PC-3 (cell line): ENCODE measurements at regions not wholly inside any gene's neighbourhood (a gene's known extent, or its start where the extent isn't known, plus 50 kb on each side); places are given as distances from the start of the nearest gene placed in this dataset.

Experiments
- ATAC-seq: fragments of 200-7000 bp; cut with Tn5 transposase; 2 replicates; pipeline ENCODE4 v1.9.1; 2020; ENCODE audit warnings: mild to moderate bottlenecking, moderate library complexity
- BruUV-seq: library from RNA; stranded (reverse); fragments of 400-500 nt; replicated peaks from 2 replicates; lab custom pipeline; 2021; lab: Mats Ljungman, UMichigan
- CTCF ChIA-PET: fragments of 300-600 bp; sonication (Branson Sonifier 250); formaldehyde crosslinking; loops from one replicate; lab custom pipeline; 2022; ENCODE audit warnings: antibody characterized with exemption; lab: Charles Lee
- POLR2A ChIA-PET: fragments of 300-600 bp; sonication (Branson Sonifier 250); formaldehyde crosslinking; loops from one replicate; lab custom pipeline; 2022; ENCODE audit warnings: antibody characterized with exemption; ENCODE audit not compliant: unreplicated experiment; lab: Charles Lee
- DNase-seq: peaks from one replicate; pipeline ENCODE4 v3.0.0-alpha.2; 2015
- H2AFZ ChIP-seq: fragments of 300-600 bp; sonication (generic); 2 replicates; pipeline ENCODE4 v1.6.0; 2016; ENCODE audit warnings: antibody characterized with exemption, low read length
- H3F3A ChIP-seq: fragments of 300-600 bp; sonication (generic); one replicate; pipeline ENCODE4 v1.6.0; 2017; ENCODE audit warnings: antibody characterized with exemption, low read length, control low read depth, mild to moderate bottlenecking; ENCODE audit not compliant: unreplicated experiment
- H3K27ac ChIP-seq: fragments of 300-600 bp; sonication (generic); 2 replicates; pipeline ENCODE4 v1.5.1; 2016; ENCODE audit warnings: mild to moderate bottlenecking, low read length
- H3K27me3 ChIP-seq: fragments of 300-600 bp; sonication (generic); 2 replicates; pipeline ENCODE4 v1.6.1; 2016; ENCODE audit warnings: low read length, mixed read lengths
- H3K36me3 ChIP-seq: fragments of 300-600 bp; sonication (generic); 2 replicates; pipeline ENCODE4 v1.6.1; 2016; ENCODE audit warnings: low read depth, mixed run types, low read length, mixed read lengths
- H3K4me1 ChIP-seq: fragments of 300-600 bp; sonication (generic); 2 replicates; pipeline ENCODE4 v1.5.1; 2016; ENCODE audit warnings: low read length; ENCODE audit not compliant: insufficient read depth
- H3K4me2 ChIP-seq: fragments of 300-600 bp; sonication (generic); 2 replicates; pipeline ENCODE4 v1.6.0; 2016; ENCODE audit warnings: low read length
- H3K4me3 ChIP-seq: fragments of 300-600 bp; sonication (generic); 2 replicates; pipeline ENCODE4 v1.5.1; 2016; ENCODE audit warnings: mild to moderate bottlenecking, low read length, mixed read lengths
- H3K79me2 ChIP-seq: fragments of 300-600 bp; sonication (generic); 2 replicates; pipeline ENCODE4 v1.6.1; 2017; ENCODE audit warnings: low read length, mixed read lengths
- H3K9ac ChIP-seq: fragments of 300-600 bp; sonication (generic); 2 replicates; pipeline ENCODE4 v1.6.0; 2016; ENCODE audit warnings: mild to moderate bottlenecking, low read length
- H3K9me2 ChIP-seq: fragments of 300-600 bp; sonication (generic); replicated peaks from 2 replicates; pipeline ENCODE4 v1.6.1; 2016; ENCODE audit warnings: mixed run types, low read length, mixed read lengths
- H3K9me3 ChIP-seq: fragments of 300-600 bp; sonication (generic); 2 replicates; pipeline ENCODE4 v1.6.1; 2016; ENCODE audit warnings: low read length, mixed read lengths
- H4K20me1 ChIP-seq: fragments of 300-600 bp; sonication (generic); 2 replicates; pipeline ENCODE4 v1.6.1; 2016; ENCODE audit warnings: low read length, mixed read lengths
- CTCF ChIP-seq: fragments of 300-600 bp; sonication (generic); conservative IDR thresholded peaks from 2 replicates; pipeline ENCODE4 v1.5.1; 2017; ENCODE audit warnings: antibody characterized with exemption, low read depth, mild to moderate bottlenecking, low read length
- EZH2 ChIP-seq: fragments of 300-600 bp; sonication (generic); IDR thresholded peaks from one replicate; pipeline ENCODE4 v1.6.1; 2017; ENCODE audit warnings: antibody characterized with exemption, mild to moderate bottlenecking, low read length; ENCODE audit not compliant: unreplicated experiment
- EZH2phosphoT487 ChIP-seq: fragments of 300-600 bp; sonication (generic); IDR thresholded peaks from 2 replicates; pipeline ENCODE4 v1.6.1; 2018; ENCODE audit warnings: mild to moderate bottlenecking, antibody characterized with exemption, low read length, borderline replicate concordance
- intact Hi-C: fragments of 100-400 bp; cut with micrococcal nuclease; formaldehyde crosslinking; loops from 2 replicates; pipeline ENCODE4 v1.9.0; 2023

- ATAC-seq (no peak), DNase-seq (no peak)
- no peaks in the 10 kb centered on the region for H3K9me2 ChIP-seq
- no peak for TF ChIP-seq CTCF
- no peak for TF ChIP-seq EZH2phosphoT487
- TF ChIP-seq EZH2: no peak
- H3K4me3 ChIP-seq: no peak overlapping the region
- ChIA-PET POLR2A (no interaction called here), CTCF (no interaction called here)
- no peak overlapping the region for H3K4me2 ChIP-seq
- intact Hi-C loops: no loop called here
- H3K4me1 ChIP-seq: no peaks in the 10 kb centered on the region
- no peaks in the 10 kb centered on the region for H3K9me3 ChIP-seq
- no peak overlapping the region for H2AFZ ChIP-seq
- H3K79me2 ChIP-seq: no peaks in the 10 kb centered on the region
- no peak overlapping the region for H3K9ac ChIP-seq
- H4K20me1 ChIP-seq: no peaks in the 10 kb centered on the region
- no peaks in the 10 kb centered on the region for H3F3A ChIP-seq
- H3K27me3 ChIP-seq: no peaks in the 10 kb centered on the region
- H3K36me3 ChIP-seq: no peaks in the 10 kb centered on the region
- H3K27ac ChIP-seq: no peak overlapping the region
- BruUV-seq: no TSS peak
These were observed 462.0 kb downstream of the HTR1A start for GRCh38 chr5:63500242-63500641.

DNA sequence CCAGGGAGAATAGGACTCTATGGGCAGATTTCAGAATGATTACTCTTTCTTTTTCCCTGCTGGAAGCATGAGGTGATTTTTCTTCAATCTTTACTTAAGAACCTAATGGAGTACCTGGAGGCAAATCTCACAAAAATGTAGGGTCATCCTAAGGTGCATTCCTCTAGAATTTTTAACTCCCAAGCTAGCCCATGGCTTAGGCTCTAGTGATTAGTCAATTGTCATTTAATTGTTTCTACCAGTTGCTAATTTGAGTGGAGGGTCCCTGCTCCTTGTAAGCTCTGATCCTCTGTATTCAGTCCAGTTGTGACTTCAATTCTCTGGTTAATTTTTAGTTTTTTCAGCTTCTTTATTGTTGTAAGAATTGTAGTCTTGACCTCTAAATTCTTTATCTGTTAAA lies 467.0 kb downstream of the HTR1A start:
- DNase-seq (no peak), ATAC-seq (no peak)
- Histone ChIP-seq H3K4me1 (no peaks in the 10 kb centered on the region), H3K27ac (no peak overlapping the region), H3K9me2 (no peaks in the 10 kb centered on the region), H3F3A (no peaks in the 10 kb centered on the region), H2AFZ (no peak overlapping the region), H3K9me3 (no peaks in the 10 kb centered on the region), H4K20me1 (no peaks in the 10 kb centered on the region), H3K36me3 (no peaks in the 10 kb centered on the region), H3K79me2 (no peaks in the 10 kb centered on the region), H3K4me2 (no peak overlapping the region), H3K9ac (no peak overlapping the region), H3K27me3 (no peaks in the 10 kb centered on the region), H3K4me3 (no peak overlapping the region)
- intact Hi-C loops: no loop called here
- no TSS peak for BruUV-seq
- TF ChIP-seq EZH2 (no peak), EZH2phosphoT487 (no peak), CTCF (no peak)
- ChIA-PET CTCF (no interaction called here), POLR2A (no interaction called here)

DNA sequence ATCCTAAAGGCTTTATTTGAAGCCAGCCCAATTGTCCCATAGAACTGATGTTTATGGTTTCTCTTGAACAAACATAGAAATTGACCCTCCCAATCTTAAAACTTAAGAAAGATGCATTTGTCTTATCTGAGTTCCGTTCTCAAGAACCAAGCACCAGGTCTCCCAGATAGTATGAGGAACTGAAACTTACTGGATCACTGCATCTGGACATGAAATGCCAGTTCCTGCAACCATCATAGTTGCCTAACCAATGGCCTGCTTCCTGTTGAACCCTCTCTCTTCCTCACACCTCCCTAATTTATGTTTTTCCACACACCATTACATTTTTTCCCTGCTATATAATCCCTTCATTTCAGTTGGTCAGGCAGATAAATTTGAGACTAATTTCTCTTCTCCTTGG lies 478.9 kb downstream of the HTR1A start:
- Histone ChIP-seq H3K4me3 (no peak overlapping the region), H3K79me2 (no peaks in the 10 kb centered on the region), H3K27ac (no peak overlapping the region), H3F3A (no peaks in the 10 kb centered on the region), H4K20me1 (no peaks in the 10 kb centered on the region), H3K27me3 (no peaks in the 10 kb centered on the region), H2AFZ (no peak overlapping the region), H3K9me2 (no peaks in the 10 kb centered on the region), H3K9me3 (no peaks in the 10 kb centered on the region), H3K9ac (no peak overlapping the region), H3K4me2 (no peak overlapping the region), H3K4me1 (no peaks in the 10 kb centered on the region), H3K36me3 (no peaks in the 10 kb centered on the region)
- BruUV-seq: no TSS peak
- ATAC-seq: no peak
- POLR2A ChIA-PET: no interaction called here
- no peak for TF ChIP-seq CTCF
- no peak for DNase-seq
- intact Hi-C loops: no loop called here
- CTCF ChIA-PET: no interaction called here
